ENCODE measurements at regions not wholly inside any gene's neighbourhood (a gene's known extent, or its start where the extent isn't known, plus 50 kb on each side); places are given as distances from the start of the nearest gene placed in this dataset.

DNA sequence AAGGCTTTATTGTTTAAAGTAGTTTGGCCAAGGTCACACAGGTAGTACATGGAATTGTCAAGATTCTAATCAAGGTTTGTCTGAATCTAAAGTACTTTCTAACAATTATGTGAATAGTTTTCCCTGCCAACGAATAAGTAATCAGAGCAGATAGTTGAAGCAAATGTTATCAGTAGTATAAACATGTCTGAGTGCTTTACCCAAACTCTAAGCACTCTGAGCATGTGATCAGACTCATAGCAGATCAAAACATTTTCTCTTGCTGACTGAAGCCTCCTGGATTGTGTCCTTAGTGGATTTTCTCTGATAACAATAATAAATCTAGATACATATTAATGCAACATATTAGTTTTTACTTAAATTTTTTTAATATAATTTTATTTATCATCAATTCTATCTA lies 995.0 kb downstream of the EFNA5 start:
- POLR2A ChIA-PET = no interaction called here
- Mint-ChIP-seq H3K27ac (no peak overlapping the region), H3K36me3 (no peaks in the 10 kb centered on the region), H3K9me3 (peaks cover 0 to 14% (median 10%) of the 10 kb centered on the region in 5 donors), H3K4me1 (peaks cover 0 to 2% (median 0%) of the 10 kb centered on the region in 3 donors), H3K4me3 (no peak overlapping the region), H3K27me3 (no peaks in the 10 kb centered on the region)
- Histone ChIP-seq H3K9me3 (ENCODE audit: low read length) (no peaks in the 10 kb centered on the region), H3K4me1 (ENCODE audit: insufficient read depth, low read length) (no peaks in the 10 kb centered on the region), H3K4me3 (ENCODE audit: low read length) (no peak overlapping the region), H3K27me3 (ENCODE audit: insufficient read depth, low read length, poor library complexity, severe bottlenecking) (no peaks in the 10 kb centered on the region), H3K36me3 (ENCODE audit: insufficient read depth, low read length) (no peaks in the 10 kb centered on the region), H3K27ac (ENCODE audit: low read depth, low read length) (no peak overlapping the region)
- CTCF ChIA-PET = no interaction called here
- no peak for DNase-seq

DNA sequence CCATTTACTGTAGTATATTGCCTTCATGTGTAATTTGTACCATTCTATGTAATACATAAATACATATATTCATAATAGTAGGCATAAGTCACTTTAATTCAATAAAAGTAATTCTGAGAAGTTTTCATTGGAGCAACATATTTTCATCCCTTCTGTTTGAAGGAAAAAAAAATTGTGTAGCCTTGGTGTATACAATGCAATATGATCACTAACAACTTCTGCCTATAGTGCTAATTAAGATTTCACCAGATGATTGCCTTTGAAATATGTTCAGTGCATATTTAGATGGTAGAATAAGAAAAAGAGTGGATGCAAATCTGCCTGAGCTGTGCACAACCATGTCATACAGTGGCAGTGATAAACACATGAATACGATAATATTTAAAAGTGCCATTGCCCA lies 996.8 kb downstream of the EFNA5 start:
- POLR2A ChIA-PET = no interaction called here
- H3K9me3 ChIP-seq (ENCODE audit: low read length) = no peaks in the 10 kb centered on the region
- Mint-ChIP-seq H3K27ac (no peak overlapping the region), H3K9me3 (peaks cover 0 to 14% (median 4%) of the 10 kb centered on the region in 5 donors), H3K4me1 (no peaks in the 10 kb centered on the region), H3K27me3 (no peaks in the 10 kb centered on the region), H3K4me3 (no peak overlapping the region), H3K36me3 (no peaks in the 10 kb centered on the region)
- no peak overlapping the region for H3K27ac ChIP-seq (ENCODE audit: low read depth, low read length)
- H3K4me3 ChIP-seq (ENCODE audit: low read length) = no peak overlapping the region
- DNase-seq = no peak
- H3K27me3 ChIP-seq (ENCODE audit: insufficient read depth, low read length, poor library complexity, severe bottlenecking) = no peaks in the 10 kb centered on the region
- CTCF ChIA-PET = no interaction called here
- no peaks in the 10 kb centered on the region for H3K36me3 ChIP-seq (ENCODE audit: insufficient read depth, low read length)
- H3K4me1 ChIP-seq (ENCODE audit: insufficient read depth, low read length) = no peaks in the 10 kb centered on the region

DNA sequence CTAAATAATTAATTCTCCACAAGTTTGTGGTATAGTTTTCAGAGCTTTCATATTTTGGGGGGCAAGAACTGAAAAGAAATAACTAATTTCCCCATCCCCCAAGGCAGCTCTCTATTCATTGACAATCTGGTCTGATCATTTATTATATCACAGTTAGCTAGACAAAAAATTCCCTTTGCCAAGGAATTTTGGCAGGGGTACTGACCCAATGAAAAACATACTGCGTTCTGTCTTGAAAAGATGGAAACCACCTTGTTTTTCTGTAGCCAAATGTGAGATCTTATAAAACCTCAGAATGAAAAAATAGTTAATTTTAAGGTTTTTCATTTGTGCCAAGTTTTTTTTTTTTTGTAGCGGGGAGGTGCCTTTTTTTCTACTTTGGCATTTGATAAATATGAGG lies 1008.9 kb downstream of the EFNA5 start:
- Histone ChIP-seq H3K36me3 (ENCODE audit: insufficient read depth, low read length) (no peaks in the 10 kb centered on the region), H3K27ac (ENCODE audit: low read depth, low read length) (no peak overlapping the region), H3K27me3 (ENCODE audit: insufficient read depth, low read length, poor library complexity, severe bottlenecking) (no peaks in the 10 kb centered on the region), H3K4me1 (ENCODE audit: insufficient read depth, low read length) (no peaks in the 10 kb centered on the region), H3K4me3 (ENCODE audit: low read length) (no peak overlapping the region), H3K9me3 (ENCODE audit: low read length) (no peaks in the 10 kb centered on the region)
- H3K9me3 Mint-ChIP-seq = peaks cover 0 to 3% (median 0%) of the 10 kb centered on the region in 5 donors
- no peak for DNase-seq
- H3K36me3 Mint-ChIP-seq = no peaks in the 10 kb centered on the region
- H3K4me1 Mint-ChIP-seq = no peaks in the 10 kb centered on the region
- no peak overlapping the region for H3K4me3 Mint-ChIP-seq
- H3K27ac Mint-ChIP-seq = no peak overlapping the region
- POLR2A ChIA-PET = no interaction called here
- H3K27me3 Mint-ChIP-seq = no peaks in the 10 kb centered on the region
- CTCF ChIA-PET = no interaction called here

DNA sequence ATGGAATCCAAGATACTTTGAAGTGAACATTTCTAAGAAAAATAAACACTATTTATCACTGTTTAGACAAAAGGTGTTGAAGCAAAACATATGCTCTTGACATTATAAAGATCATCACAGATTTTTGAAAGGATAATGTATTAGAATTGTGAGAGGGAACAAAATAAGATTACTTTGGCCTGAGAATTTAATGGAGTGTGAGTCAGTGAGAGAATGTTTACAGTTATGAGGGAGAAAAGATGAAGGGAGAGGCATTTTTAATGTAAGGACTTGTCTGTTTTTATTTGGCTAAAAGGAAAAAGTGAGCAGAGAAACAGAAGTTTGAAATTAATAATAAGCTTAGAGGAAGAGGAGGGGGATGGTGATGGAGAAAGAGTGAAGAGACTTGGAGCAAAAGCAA lies 1010.1 kb downstream of the EFNA5 start:
- H3K27me3 Mint-ChIP-seq = no peaks in the 10 kb centered on the region
- Histone ChIP-seq H3K27ac (ENCODE audit: low read depth, low read length) (no peak overlapping the region), H3K27me3 (ENCODE audit: insufficient read depth, low read length, poor library complexity, severe bottlenecking) (no peaks in the 10 kb centered on the region), H3K4me3 (ENCODE audit: low read length) (no peak overlapping the region), H3K36me3 (ENCODE audit: insufficient read depth, low read length) (no peaks in the 10 kb centered on the region), H3K9me3 (ENCODE audit: low read length) (no peaks in the 10 kb centered on the region), H3K4me1 (ENCODE audit: insufficient read depth, low read length) (no peaks in the 10 kb centered on the region)
- peak overlapping the region in 1 of 7 donors; percentile 4 for H3K4me3 Mint-ChIP-seq
- no peak for DNase-seq
- H3K27ac Mint-ChIP-seq = no peak overlapping the region
- ChIA-PET POLR2A (no interaction called here), CTCF (no interaction called here)
- H3K36me3 Mint-ChIP-seq = no peaks in the 10 kb centered on the region
- H3K9me3 Mint-ChIP-seq = peaks cover 0 to 4% (median 1%) of the 10 kb centered on the region in 5 donors
- H3K4me1 Mint-ChIP-seq = no peaks in the 10 kb centered on the region

DNA sequence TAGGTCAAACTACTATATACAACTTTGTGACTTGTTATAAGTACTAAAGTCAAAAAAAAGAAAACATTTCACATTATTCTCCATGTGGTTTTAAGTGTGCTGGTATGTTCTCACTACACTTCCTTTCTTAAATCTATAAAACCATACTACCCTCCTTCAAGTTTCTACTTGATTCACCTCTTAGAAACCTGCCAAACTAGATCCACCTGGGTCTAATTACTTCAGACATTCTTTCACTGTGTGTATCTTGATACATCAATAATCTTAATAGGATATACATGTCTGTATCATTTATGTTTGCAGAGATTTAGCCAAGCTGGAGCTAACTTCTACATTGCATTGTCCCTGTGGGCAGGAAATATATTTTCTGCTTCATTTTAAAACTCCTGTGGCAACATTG lies 1012.6 kb downstream of the EFNA5 start:
- no peaks in the 10 kb centered on the region for H3K4me1 ChIP-seq (ENCODE audit: insufficient read depth, low read length)
- H3K36me3 ChIP-seq (ENCODE audit: insufficient read depth, low read length) = no peaks in the 10 kb centered on the region
- no peaks in the 10 kb centered on the region for H3K27me3 ChIP-seq (ENCODE audit: insufficient read depth, low read length, poor library complexity, severe bottlenecking)
- ChIA-PET POLR2A (no interaction called here), CTCF (no interaction called here)
- no peaks in the 10 kb centered on the region for H3K9me3 ChIP-seq (ENCODE audit: low read length)
- no peak for DNase-seq
- Mint-ChIP-seq H3K27ac (no peak overlapping the region), H3K27me3 (peaks cover 0 to under 1% of the 10 kb centered on the region in 2 donors), H3K9me3 (peaks cover 5 to 14% (median 9%) of the 10 kb centered on the region in 5 donors), H3K4me1 (no peaks in the 10 kb centered on the region), H3K4me3 (no peak overlapping the region), H3K36me3 (no peaks in the 10 kb centered on the region)
- no peak overlapping the region for H3K27ac ChIP-seq (ENCODE audit: low read depth, low read length)
- H3K4me3 ChIP-seq (ENCODE audit: low read length) = no peak overlapping the region

DNA sequence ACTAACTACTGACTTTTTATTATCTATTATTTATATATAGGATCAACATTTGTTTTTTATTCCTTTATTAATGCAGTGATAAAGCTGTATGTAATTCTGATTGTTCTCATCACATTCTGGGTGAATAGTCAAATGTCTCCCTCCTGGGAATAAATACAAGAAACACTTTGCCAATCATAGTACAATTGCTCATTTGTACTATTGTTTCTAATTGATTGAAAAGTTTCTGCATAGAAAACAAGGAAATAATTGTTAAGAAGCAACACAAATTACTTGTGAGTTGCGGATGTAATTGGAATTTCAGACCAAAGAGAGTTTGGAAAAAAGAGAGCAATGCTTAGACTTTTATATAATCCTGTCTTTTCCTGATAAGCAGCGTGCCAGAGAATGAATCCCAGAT lies 1013.9 kb downstream of the EFNA5 start:
- no peaks in the 10 kb centered on the region for H3K4me1 Mint-ChIP-seq
- H3K9me3 Mint-ChIP-seq = peaks cover 6 to 18% (median 16%) of the 10 kb centered on the region in 5 donors
- no peaks in the 10 kb centered on the region for H3K9me3 ChIP-seq (ENCODE audit: low read length)
- H3K36me3 ChIP-seq (ENCODE audit: insufficient read depth, low read length) = no peaks in the 10 kb centered on the region
- H3K4me3 ChIP-seq (ENCODE audit: low read length) = no peak overlapping the region
- POLR2A ChIA-PET = no interaction called here
- H3K27ac ChIP-seq (ENCODE audit: low read depth, low read length) = no peak overlapping the region
- CTCF ChIA-PET = no interaction called here
- no peaks in the 10 kb centered on the region for H3K4me1 ChIP-seq (ENCODE audit: insufficient read depth, low read length)
- DNase-seq = no peak
- no peaks in the 10 kb centered on the region for H3K36me3 Mint-ChIP-seq
- no peak overlapping the region for H3K27ac Mint-ChIP-seq
- H3K27me3 ChIP-seq (ENCODE audit: insufficient read depth, low read length, poor library complexity, severe bottlenecking) = no peaks in the 10 kb centered on the region
- no peak overlapping the region for H3K4me3 Mint-ChIP-seq
- peaks cover 0 to 3% of the 10 kb centered on the region in 2 donors for H3K27me3 Mint-ChIP-seq

DNA sequence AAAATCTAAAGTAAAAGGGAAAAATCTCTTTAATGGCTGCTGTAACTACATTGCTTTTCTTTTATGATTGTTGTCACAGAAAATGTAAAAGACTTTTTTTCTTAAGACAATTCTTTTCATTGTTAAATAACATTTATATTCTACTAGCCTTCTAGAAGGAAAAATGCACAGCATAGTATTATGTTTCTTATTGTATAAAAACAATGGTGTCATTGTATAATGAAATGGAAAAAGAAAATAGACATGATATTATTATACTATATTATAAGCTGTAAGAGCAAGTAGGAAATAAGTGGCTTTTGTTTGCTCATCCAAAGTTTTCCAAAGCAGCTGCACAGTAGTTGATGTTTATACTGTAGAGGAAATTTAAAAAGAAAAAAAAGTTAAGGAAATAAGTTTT lies 1021.7 kb downstream of the EFNA5 start:
- H3K27me3 Mint-ChIP-seq = peaks cover 0 to 3% of the 10 kb centered on the region in 2 donors
- POLR2A ChIA-PET = no interaction called here

DNA sequence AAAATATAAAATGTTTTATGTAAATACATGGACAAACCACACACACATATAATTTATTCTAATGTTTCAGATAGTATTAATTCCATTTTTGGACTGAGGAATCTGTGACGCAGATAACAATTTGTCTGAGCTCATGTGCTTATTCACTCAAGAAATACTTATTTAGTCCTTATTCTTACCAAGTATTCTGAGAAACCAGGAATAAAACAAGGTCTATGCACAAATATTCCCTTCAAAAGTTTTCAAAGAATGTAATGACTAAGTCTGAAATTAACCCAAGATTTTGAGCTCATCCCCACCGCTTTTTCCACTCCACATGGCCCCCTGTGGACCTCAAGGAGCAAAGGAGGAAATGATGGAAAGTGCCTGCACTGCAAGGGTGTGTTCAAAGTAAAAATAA lies 1022.3 kb downstream of the EFNA5 start:
- no peak for DNase-seq
- ChIA-PET CTCF (no interaction called here), POLR2A (no interaction called here)
- H3K4me1 ChIP-seq (ENCODE audit: insufficient read depth, low read length) = no peaks in the 10 kb centered on the region
- H3K4me3 ChIP-seq (ENCODE audit: low read length) = no peak overlapping the region
- no peaks in the 10 kb centered on the region for H3K4me1 Mint-ChIP-seq
- H3K27me3 ChIP-seq (ENCODE audit: insufficient read depth, low read length, poor library complexity, severe bottlenecking) = no peaks in the 10 kb centered on the region
- no peaks in the 10 kb centered on the region for H3K36me3 ChIP-seq (ENCODE audit: insufficient read depth, low read length)
- H3K9me3 Mint-ChIP-seq = peaks cover 0 to 16% (median 10%) of the 10 kb centered on the region in 5 donors
- H3K27me3 Mint-ChIP-seq = peaks cover 0 to 3% of the 10 kb centered on the region in 2 donors
- no peaks in the 10 kb centered on the region for H3K9me3 ChIP-seq (ENCODE audit: low read length)
- no peaks in the 10 kb centered on the region for H3K36me3 Mint-ChIP-seq
- no peak overlapping the region for H3K27ac Mint-ChIP-seq
- no peak overlapping the region for H3K27ac ChIP-seq (ENCODE audit: low read depth, low read length)
- H3K4me3 Mint-ChIP-seq = no peak overlapping the region

More for the DNA sequence above, 1021.7 kb downstream of the EFNA5 start:
- CTCF ChIA-PET = no interaction called here
- Mint-ChIP-seq H3K27ac (no peak overlapping the region), H3K36me3 (no peaks in the 10 kb centered on the region), H3K4me3 (no peak overlapping the region), H3K9me3 (peaks cover 3 to 16% (median 13%) of the 10 kb centered on the region in 5 donors), H3K4me1 (no peaks in the 10 kb centered on the region)
- Histone ChIP-seq H3K27me3 (ENCODE audit: insufficient read depth, low read length, poor library complexity, severe bottlenecking) (no peaks in the 10 kb centered on the region), H3K4me3 (ENCODE audit: low read length) (no peak overlapping the region), H3K36me3 (ENCODE audit: insufficient read depth, low read length) (no peaks in the 10 kb centered on the region), H3K4me1 (ENCODE audit: insufficient read depth, low read length) (no peaks in the 10 kb centered on the region), H3K9me3 (ENCODE audit: low read length) (no peaks in the 10 kb centered on the region), H3K27ac (ENCODE audit: low read depth, low read length) (no peak overlapping the region)
- no peak for DNase-seq

DNA sequence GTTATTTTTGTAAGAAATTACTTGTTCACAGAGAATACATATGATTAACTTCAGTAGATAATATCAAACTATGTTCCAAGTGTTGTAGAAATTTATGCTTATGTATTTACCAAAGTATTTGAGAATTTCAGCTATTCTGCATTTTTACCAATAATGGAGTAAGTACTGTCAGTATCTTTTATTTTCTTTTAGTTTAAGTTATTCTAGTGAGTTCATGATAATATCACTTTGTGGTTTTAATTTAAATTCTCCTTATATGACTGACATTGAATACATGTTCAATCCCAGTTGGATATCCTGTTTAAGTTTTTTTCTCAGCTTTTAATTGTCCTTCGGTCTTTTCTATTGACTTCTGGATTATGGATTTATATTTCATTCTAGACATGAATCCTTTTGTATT lies 1024.6 kb downstream of the EFNA5 start:
- H3K4me1 ChIP-seq (ENCODE audit: insufficient read depth, low read length) = no peaks in the 10 kb centered on the region
- CTCF ChIA-PET = no interaction called here
- H3K9me3 ChIP-seq (ENCODE audit: low read length) = no peaks in the 10 kb centered on the region
- Mint-ChIP-seq H3K4me1 (no peaks in the 10 kb centered on the region), H3K27me3 (no peaks in the 10 kb centered on the region), H3K36me3 (no peaks in the 10 kb centered on the region), H3K27ac (no peak overlapping the region), H3K9me3 (peaks cover 0 to 4% (median 1%) of the 10 kb centered on the region in 5 donors), H3K4me3 (no peak overlapping the region)
- H3K4me3 ChIP-seq (ENCODE audit: low read length) = no peak overlapping the region
- no peak for DNase-seq
- no peaks in the 10 kb centered on the region for H3K27me3 ChIP-seq (ENCODE audit: insufficient read depth, low read length, poor library complexity, severe bottlenecking)
- POLR2A ChIA-PET = no interaction called here
- no peak overlapping the region for H3K27ac ChIP-seq (ENCODE audit: low read depth, low read length)
- H3K36me3 ChIP-seq (ENCODE audit: insufficient read depth, low read length) = no peaks in the 10 kb centered on the region

Measured in CD8-positive, alpha-beta memory T cell (primary cell).